Panc1 (cell line): ENCODE measurements at regions not wholly inside any gene's neighbourhood (a gene's known extent, or its start where the extent isn't known, plus 50 kb on each side); places are given as distances from the start of the nearest gene placed in this dataset.

Experiments
- ATAC-seq: fragments of 200-7000 bp; cut with Tn5 transposase; 2 replicates; pipeline ENCODE4 v1.9.1; 2020; ENCODE audit warnings: mild to moderate bottlenecking, moderate library complexity
- BruUV-seq: library from RNA; stranded (reverse); fragments of 400-500 nt; replicated peaks from 2 replicates; lab custom pipeline; 2021; lab: Mats Ljungman, UMichigan
- CTCF ChIA-PET: fragments of 300-600 bp; sonication (Branson Sonifier 250); formaldehyde crosslinking; loops from one replicate; lab custom pipeline; 2022; ENCODE audit warnings: antibody characterized with exemption; lab: Charles Lee
- POLR2A ChIA-PET: fragments of 300-600 bp; sonication (Branson Sonifier 250); formaldehyde crosslinking; loops from one replicate; lab custom pipeline; 2022; ENCODE audit warnings: antibody characterized with exemption; lab: Charles Lee
- DNase-seq: peaks from one replicate; pipeline ENCODE4 v3.0.0-alpha.2; 2010; ENCODE audit warnings: low read depth, low spot score
- H3K27ac ChIP-seq: 2 replicates; pipeline ENCODE4 v1.5.1; 2011; ENCODE audit warnings: mild to moderate bottlenecking, low read length, inconsistent platforms
- H3K27me3 ChIP-seq: fragments of 200-500 bp; sonication (Bioruptor generic); 2 replicates; pipeline ENCODE4 v1.6.0; 2014; ENCODE audit warnings: low read length, inconsistent platforms; ENCODE audit not compliant: control insufficient read depth, insufficient read depth
- H3K36me3 ChIP-seq: fragments of 200-500 bp; sonication (Bioruptor generic); 2 replicates; pipeline ENCODE4 v1.5.1; 2014; ENCODE audit warnings: inconsistent platforms, mild to moderate bottlenecking, low read length, moderate library complexity; ENCODE audit not compliant: control insufficient read depth, insufficient read depth
- H3K4me1 ChIP-seq: 2 replicates; pipeline ENCODE4 v1.5.1; 2011; ENCODE audit warnings: inconsistent platforms, mild to moderate bottlenecking, low read length, moderate library complexity; ENCODE audit not compliant: control insufficient read depth, insufficient read depth
- H3K4me3 ChIP-seq, 2 experiments: 2 replicates each; pipeline ENCODE4 v1.5.1; 2011 to 2012; ENCODE audit warnings: low read depth in 2 of 2, low read length in 2 of 2, mild to moderate bottlenecking in 2 of 2, inconsistent platforms in 1 of 2, moderate library complexity in 1 of 2
- H3K9me3 ChIP-seq: fragments of 200-500 bp; sonication (Bioruptor generic); 2 replicates; pipeline ENCODE4 v1.5.1; 2014; ENCODE audit warnings: low read depth, mild to moderate bottlenecking, inconsistent platforms, low read length, moderate library complexity; ENCODE audit not compliant: control insufficient read depth, insufficient read depth
- POLR2AphosphoS5 ChIP-seq: IDR thresholded peaks from 2 replicates; pipeline ENCODE4 v1.6.1; 2012; ENCODE audit warnings: mild to moderate bottlenecking, low read depth, low read length, moderate library complexity
- SIN3A ChIP-seq: IDR thresholded peaks from 2 replicates; pipeline ENCODE4 v1.6.1; 2012; ENCODE audit warnings: low read depth, mild to moderate bottlenecking, low read length, moderate library complexity, borderline replicate concordance; ENCODE audit not compliant: insufficient read depth
- TCF7L2 ChIP-seq: IDR thresholded peaks from 2 replicates; pipeline ENCODE4 v1.6.1; 2011; ENCODE audit warnings: mild to moderate bottlenecking, low read depth, low read length, inconsistent platforms
- in situ Hi-C: cut with HindIII; loops from 2 replicates; pipeline ENCODE4 v1.10.0; 2016; ENCODE audit warnings: low sequenced_read_pairs, low pct_unique_long_range_greater_than_20kb
- intact Hi-C: fragments of 100-400 bp; cut with micrococcal nuclease; formaldehyde crosslinking; loops from one replicate; pipeline ENCODE4 v1.10.0; 2022; ENCODE audit not compliant: unreplicated experiment
- TF ChIP-seq, protein P1 (sequence below), 2 experiments: IDR thresholded peaks; 2 replicates each; pipeline ENCODE4 v1.6.1; 2011 to 2012; ENCODE audit warnings: low read depth in 2 of 2, control low read depth in 1 of 2, low read length in 1 of 2, mild to moderate bottlenecking in 1 of 2, moderate library complexity in 1 of 2; ENCODE audit not compliant: insufficient read depth in 1 of 2
- TF ChIP-seq, protein P2 (sequence below): fragments of 450-650 bp; IDR thresholded peaks from 2 replicates; pipeline ENCODE4 v1.5.1; 2017; ENCODE audit warnings: mild to moderate bottlenecking

DNA sequence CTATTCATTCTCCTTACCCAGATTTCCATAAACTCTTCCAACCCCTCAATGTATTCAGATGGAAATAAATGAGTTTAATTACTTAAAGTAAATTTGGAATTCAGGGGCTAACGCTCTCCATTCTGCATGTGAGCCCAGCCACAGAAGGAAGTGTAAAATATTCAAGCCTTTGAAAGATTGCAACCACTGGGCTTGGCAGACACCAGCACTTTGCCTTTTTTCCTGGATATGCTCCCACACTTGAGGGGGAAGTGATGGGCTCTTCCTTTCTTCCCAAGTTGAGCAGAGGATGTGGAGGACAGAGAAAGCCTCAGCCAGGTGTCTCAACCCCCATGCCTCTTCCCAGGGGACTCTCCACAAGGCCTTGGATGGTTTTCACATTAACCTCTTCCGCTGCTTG lies 825.1 kb upstream of the EEF2KMT start:
- BruUV-seq, result no TSS peak
- Histone ChIP-seq H3K9me3 (no peaks in the 10 kb centered on the region), H3K27me3 (no peaks in the 10 kb centered on the region; the same call in 1 of the 2 replicates), H3K4me3 (no peak overlapping the region), H3K4me1 (no peaks in the 10 kb centered on the region), H3K36me3 (no peaks in the 10 kb centered on the region), H3K27ac (no peak overlapping the region)
- DNase-seq, result no peak
- CTCF ChIA-PET, result no interaction called here
- TF ChIP-seq SIN3A (no peak), POLR2AphosphoS5 (no peak), TCF7L2 (no peak)
- TF ChIP-seq, protein P1, sequence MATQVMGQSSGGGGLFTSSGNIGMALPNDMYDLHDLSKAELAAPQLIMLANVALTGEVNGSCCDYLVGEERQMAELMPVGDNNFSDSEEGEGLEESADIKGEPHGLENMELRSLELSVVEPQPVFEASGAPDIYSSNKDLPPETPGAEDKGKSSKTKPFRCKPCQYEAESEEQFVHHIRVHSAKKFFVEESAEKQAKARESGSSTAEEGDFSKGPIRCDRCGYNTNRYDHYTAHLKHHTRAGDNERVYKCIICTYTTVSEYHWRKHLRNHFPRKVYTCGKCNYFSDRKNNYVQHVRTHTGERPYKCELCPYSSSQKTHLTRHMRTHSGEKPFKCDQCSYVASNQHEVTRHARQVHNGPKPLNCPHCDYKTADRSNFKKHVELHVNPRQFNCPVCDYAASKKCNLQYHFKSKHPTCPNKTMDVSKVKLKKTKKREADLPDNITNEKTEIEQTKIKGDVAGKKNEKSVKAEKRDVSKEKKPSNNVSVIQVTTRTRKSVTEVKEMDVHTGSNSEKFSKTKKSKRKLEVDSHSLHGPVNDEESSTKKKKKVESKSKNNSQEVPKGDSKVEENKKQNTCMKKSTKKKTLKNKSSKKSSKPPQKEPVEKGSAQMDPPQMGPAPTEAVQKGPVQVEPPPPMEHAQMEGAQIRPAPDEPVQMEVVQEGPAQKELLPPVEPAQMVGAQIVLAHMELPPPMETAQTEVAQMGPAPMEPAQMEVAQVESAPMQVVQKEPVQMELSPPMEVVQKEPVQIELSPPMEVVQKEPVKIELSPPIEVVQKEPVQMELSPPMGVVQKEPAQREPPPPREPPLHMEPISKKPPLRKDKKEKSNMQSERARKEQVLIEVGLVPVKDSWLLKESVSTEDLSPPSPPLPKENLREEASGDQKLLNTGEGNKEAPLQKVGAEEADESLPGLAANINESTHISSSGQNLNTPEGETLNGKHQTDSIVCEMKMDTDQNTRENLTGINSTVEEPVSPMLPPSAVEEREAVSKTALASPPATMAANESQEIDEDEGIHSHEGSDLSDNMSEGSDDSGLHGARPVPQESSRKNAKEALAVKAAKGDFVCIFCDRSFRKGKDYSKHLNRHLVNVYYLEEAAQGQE (IDR thresholded peaks at IDR 0.05; ENCODE audit: insufficient read depth in 1 of 2, low read depth in 2 of 2, low read length in 1 of 2), result no peak
- TF ChIP-seq, protein P2, sequence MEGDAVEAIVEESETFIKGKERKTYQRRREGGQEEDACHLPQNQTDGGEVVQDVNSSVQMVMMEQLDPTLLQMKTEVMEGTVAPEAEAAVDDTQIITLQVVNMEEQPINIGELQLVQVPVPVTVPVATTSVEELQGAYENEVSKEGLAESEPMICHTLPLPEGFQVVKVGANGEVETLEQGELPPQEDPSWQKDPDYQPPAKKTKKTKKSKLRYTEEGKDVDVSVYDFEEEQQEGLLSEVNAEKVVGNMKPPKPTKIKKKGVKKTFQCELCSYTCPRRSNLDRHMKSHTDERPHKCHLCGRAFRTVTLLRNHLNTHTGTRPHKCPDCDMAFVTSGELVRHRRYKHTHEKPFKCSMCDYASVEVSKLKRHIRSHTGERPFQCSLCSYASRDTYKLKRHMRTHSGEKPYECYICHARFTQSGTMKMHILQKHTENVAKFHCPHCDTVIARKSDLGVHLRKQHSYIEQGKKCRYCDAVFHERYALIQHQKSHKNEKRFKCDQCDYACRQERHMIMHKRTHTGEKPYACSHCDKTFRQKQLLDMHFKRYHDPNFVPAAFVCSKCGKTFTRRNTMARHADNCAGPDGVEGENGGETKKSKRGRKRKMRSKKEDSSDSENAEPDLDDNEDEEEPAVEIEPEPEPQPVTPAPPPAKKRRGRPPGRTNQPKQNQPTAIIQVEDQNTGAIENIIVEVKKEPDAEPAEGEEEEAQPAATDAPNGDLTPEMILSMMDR, result no peak
- POLR2A ChIA-PET, result no interaction called here
- intact Hi-C loops, result no loop called here
- in situ Hi-C loops, result no loop called here
- ATAC-seq, result no peak

DNA sequence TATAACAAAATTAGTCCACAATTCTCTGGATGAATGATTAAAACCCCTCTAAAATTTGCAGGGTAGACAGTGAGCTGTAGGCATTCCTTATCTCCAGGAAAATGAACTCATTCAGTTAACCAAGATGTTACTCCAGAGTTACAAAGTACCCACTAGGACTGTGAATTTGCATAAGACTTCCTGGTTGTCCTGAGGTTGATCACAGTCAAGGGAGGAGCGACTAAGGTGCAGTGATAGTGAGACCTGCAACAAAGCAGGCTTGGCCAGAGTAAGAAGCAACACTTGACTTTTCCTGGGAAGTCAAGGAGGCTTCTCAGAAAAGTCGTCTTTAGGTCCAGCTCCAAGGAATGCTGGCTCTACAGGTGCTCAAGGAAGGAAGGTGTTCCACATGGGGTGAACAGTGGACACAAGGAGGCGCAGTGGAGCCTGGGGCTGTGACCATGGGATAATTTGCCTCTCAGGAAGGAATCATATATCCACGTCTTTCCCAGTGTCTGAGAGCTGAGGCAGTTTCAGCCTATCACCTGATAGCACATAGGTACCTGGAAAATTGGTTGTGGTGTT lies 821.1 kb upstream of the EEF2KMT start:
- Histone ChIP-seq H3K4me3 (no peak overlapping the region), H3K4me1 (no peaks in the 10 kb centered on the region), H3K27ac (no peak overlapping the region), H3K9me3 (no peaks in the 10 kb centered on the region), H3K36me3 (no peaks in the 10 kb centered on the region), H3K27me3 (peaks cover 9% of the 10 kb centered on the region; the same call in 1 of the 2 replicates)
- in situ Hi-C loops (no loop called here), intact Hi-C loops (no loop called here)
- TF ChIP-seq, protein P1 (IDR thresholded peaks at IDR 0.05; ENCODE audit: insufficient read depth in 1 of 2, low read depth in 2 of 2, low read length in 1 of 2), result no peak
- TF ChIP-seq, protein P2, result peak; percentile 44; the same call in 1 of the 2 replicates
- ChIA-PET POLR2A (no interaction called here), CTCF (no interaction called here)
- ATAC-seq (no peak), DNase-seq (no peak)
- no TSS peak for BruUV-seq
